Fibroblast of gingiva (primary cell): ENCODE measurements at regions not wholly inside any gene's neighbourhood (a gene's known extent, or its start where the extent isn't known, plus 50 kb on each side); places are given as distances from the start of the nearest gene placed in this dataset.

ENCODE experiments used
- DNase-seq: peaks from one replicate; pipeline ENCODE4 v3.0.0-alpha.2; 2011; ENCODE audit warnings: low read depth

DNA sequence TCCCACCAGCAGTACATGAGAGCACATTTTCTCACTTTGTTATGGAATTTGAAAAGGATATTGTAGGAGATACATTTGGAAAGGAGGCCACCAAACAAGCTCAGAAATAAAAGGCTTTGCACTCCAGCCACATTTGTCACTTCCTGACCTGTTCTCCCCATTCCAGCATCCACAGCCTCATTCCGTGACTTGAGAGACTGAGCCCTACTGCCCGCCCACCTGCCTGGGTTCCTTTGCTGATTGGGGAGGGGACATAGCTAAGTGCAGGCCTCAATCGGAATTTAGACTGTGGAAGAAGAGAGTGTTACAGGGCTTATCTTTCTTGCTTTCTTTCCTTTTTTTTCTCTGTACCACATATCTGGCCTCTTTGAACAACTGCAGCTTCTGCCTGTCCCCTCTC lies 735.4 kb upstream of the TMEM132C start:
- no peak for DNase-seq

DNA sequence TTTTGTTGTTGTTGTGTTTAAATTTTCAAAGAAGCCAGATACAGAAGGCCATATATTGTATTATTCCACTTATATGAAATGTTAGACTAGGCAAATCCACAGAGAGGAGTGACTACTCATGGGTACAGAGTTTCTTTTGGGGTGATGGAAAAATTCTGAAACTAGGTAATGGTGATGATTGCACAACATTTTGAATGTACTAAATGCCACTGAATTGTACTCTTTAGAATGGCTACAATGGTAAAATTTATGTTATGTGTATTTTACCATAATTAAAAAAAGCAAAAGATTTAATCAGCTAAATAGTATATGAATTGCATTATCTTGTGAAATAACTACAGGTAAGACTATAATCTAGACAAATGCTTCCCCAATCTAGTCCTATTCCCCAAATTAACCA lies 733.6 kb upstream of the TMEM132C start:
- no peak for DNase-seq

DNA sequence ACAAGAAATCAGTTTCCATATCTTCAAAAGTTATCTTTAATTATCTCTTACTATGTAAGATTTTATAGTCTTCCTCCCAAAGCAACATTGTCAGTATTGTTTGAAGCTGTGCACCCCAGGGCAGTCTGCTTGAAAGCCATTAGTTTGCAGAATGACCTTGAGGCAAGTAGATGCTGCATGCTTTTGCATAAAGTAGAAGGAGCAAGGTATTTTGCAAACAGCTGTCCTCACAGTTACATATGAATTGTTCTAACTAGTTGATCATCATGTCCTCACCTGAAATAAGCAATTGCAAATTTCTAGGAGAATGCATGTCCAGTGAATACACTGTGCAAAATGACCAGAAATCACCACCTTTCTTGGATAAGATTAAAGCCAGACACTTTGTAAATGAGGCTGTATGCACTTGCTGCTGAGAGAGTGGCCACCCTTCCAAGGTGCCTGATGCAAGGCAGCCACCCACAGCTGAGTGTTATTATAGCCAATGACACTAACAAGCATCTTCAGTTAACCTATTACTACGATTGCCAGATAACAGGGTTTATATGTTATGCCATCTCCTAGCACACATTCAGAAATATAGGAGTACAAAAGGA lies 730.0 kb upstream of the TMEM132C start:
- DNase-seq: no peak

DNA sequence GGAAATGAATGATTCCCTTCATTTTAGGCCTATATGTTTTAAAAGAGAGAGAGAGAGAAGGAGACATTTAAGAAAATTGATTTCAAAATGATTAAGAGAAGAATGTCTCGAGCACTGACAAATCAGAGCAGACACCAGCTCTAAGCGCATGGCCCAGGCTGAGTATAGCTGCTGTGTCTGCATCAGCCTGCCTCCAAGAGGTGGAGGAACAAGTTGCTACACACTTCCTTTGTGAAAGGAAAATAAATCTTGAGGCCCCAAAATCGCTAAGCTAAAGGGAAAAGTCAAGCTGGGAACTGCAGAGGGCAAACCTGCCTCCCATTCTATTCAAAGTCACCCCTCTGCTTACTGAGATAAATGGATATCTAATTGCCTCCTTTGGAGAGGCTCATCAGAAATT lies 728.7 kb upstream of the TMEM132C start:
- DNase-seq: no peak

DNA sequence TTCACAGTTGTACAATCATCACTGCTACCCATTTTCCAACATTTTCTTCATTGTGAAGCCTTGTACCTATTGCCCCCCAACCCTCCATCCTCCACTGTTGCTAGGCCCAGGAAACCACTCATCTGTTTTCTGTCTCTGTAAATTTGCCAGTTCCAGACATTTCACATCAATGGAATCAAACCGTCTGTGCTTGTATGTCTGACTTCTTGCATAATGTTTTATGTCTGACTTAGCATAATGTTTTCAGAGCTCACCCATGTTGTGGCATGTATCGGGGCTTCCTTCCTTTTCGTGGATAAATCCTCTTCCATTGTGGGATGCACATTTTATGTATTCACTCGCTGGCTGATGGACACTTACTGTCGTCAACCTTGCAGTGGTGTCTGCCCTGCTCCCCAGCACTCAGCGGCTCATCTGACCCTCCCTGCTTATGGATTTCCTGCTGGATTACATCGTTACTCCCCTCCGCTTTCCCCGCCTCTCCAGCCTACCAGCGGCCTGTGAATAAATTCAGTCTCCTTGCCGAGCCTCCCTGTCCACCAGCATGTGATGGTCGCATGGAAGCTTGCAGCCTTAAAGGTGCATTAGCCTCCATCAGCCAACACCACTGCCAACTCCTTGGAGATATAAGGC lies 727.6 kb upstream of the TMEM132C start:
- no peak for DNase-seq

DNA sequence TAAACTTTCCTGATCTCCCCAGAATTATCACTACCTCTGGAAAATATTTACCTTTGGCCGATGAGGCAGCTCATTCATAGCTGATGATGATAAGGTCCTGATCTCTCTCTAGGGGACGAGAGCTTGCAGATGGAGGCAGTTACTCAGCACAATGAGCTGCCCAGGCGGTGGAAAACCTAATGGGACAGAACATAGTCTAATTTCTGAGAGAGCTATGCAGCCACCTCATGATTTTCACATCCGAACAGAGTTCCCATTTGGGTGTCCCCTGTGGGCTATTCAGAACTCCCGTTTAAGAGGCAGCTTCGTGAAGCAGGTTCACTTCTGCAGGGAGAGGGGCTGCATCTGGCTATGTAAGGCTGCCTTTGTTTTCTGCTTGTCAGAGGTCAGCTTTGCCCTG lies 724.6 kb upstream of the TMEM132C start:
- DNase-seq: no peak

DNA sequence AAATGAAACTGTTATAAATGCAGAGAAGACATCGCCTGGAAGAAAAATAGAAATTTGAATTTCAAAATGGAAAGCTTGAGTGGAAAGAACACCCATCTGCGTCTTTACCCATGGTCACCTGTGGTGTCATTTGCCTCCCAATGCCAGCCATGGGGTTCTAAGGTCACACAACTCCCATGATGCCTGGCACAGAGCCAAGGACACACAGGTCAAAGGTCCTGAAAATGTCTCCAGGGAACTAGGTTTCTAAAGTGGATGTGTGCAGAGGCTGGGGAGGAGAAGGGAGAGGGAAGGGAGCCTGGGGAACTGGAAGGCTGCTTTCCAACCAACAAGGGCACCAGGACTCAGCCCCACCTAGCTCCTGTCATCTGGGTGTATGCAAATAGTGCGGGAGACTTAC lies 724.0 kb upstream of the TMEM132C start:
- no peak for DNase-seq

DNA sequence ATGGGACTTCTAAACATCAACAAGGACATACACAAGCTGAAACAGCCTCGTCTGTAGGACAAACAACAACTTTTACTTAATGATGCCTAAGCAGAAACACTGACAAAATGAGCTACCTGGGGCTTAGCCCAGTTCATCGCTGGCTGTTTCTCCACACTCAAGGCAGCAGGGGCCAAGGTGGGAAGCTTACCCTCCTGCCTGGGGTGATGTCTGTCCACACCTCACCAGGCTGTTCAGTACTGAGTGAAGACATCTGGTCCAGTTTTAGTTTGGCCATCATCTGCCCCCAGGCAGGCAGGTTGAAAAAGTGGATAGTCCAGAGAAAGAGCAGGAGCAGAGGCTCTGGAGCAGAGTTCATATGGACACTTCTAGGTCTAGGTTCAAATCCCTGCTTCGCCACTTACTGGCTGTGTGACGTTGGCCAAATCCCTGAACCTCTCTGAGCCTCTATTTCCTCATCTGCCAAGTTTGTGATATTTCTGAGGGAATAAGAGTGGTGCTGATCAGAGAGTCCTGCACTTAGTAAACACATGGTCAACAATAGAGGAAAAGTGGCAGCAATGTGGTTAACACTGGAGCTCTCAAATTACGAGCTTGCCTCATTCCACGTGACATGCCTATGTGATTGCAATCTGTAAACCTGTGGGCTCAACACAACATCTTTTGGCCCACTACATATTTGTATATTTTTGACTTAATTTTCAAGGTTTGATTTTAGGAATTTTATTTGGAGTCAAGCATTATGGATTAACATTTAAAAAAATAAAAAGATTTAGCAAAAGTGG lies 720.1 kb upstream of the TMEM132C start:
- DNase-seq: peak; percentile 43

DNA sequence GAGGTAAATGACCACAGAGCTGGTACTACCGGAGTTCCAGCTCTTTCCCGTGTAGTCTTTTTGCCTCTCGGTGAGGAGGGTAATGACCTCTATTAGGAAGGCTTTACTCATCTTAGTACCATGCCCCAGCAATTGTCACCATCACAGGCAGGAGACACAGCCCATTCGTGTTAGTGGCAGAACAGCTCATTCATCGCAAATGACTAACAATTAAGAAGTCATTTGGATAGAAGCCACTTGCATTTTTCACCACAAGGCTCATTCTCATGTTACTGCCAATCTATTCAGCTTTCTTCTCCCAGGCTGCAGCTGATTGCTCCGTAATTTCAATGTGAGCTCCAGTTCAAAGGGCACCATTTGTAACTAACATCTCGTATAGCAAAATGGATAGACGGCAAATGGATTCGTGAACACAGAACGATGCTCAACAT lies 718.8 kb upstream of the TMEM132C start:
- DNase-seq: peak; percentile 60

DNA sequence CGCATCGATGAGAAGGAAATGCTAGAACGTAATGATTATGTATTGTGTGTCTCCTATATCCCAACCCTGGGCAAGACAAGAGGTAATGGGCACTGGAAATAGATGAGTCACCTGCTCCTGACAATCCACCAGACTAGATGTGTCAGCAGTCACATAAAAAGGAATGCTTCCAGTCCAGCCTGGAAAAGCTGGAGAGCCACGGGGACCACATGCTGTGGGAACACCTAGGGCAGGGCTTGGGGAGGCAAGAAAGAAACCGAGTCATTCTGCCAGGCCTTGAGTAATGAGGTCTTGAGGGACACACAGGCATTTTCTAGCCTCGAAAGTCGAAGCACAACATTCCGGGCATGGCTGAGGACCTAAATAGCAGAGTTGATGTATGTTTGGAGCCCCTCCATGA lies 716.7 kb upstream of the TMEM132C start:
- no peak for DNase-seq

DNA sequence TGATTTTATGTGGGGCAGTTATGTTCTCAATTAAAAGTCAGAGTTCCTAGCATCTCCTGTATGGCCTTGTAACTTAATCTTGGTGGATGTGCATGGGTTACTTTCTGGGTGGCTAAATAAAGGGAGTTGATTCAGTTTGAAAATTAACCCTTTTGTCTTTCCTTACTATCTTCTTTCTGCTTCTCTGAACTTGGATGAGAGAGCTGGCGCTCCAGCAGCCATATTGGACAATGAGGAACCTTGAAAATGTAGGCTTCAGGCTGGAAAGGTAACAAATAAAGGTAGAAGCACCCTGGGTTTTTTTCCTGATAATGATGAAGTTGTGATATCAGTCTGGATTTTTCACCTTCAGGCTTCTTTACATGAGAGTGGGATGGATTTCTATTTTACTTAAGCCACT lies 714.1 kb upstream of the TMEM132C start:
- DNase-seq: no peak

DNA sequence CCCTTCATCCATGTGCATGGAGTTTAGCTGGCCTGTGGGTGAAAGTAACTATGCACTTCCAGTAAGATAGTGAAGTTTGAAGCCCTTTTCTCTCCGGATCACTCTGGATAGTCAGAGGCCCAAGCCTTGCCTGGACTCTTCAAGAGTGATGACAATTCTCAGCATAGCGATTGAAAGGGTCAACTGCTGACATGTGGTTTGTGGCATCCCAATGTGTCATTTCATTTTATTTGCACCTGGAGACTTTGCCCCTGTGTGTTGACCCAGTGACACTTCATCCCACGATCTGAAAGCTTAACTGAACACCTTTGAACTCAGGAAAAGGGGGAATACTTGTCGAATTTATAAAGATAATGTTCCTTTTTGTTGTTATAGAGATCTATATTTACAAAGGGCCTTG lies 711.9 kb upstream of the TMEM132C start:
- no peak for DNase-seq

DNA sequence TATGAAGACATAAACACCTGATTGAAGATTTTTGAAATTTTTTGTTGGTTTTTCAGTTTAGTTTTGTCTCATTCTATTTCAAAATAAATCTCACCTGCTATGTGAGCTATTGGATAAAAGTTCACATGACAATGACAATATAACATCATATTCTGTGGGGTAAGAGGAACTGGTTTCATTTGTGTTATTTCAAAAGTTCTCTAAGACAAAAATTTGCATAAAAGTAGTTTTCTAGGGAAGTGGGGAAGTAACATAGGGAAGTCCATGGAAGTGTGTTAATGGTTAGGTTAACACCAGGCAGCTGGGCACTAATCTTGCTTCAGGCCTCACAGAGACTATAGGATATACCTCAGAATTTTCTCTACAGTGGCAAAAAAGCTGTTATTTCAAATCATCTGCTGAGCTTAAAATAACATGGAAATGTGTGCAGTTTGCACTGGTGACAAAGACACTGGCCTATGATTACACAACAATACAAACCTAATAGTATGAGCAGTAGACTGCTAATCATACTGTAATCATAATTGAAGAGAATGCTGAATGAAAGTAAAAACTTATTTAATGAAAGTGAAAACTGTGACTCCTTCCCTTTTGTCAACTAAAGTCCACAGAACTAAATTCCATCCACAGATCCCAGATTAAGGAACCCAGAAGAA lies 710.6 kb upstream of the TMEM132C start:
- no peak for DNase-seq

DNA sequence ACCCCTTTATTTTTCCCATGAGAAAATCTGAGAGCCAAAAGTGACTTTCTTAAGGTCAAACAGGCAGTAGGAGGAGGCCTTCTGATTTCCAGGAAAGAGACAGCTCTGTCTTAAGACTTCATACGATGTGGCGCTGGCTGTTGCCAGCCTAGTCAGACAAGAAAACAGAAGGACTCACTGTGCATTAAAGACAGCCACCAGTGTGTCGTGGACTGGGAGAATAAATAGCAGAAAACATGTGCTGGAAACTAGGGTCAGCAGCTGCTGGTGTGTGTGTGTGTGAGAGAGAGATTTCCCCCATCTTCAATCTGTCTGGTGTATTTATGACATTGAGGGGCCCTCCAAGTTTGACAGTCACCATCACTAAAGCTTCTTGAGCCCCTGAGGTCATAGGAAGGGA lies 708.6 kb upstream of the TMEM132C start:
- DNase-seq: no peak

DNA sequence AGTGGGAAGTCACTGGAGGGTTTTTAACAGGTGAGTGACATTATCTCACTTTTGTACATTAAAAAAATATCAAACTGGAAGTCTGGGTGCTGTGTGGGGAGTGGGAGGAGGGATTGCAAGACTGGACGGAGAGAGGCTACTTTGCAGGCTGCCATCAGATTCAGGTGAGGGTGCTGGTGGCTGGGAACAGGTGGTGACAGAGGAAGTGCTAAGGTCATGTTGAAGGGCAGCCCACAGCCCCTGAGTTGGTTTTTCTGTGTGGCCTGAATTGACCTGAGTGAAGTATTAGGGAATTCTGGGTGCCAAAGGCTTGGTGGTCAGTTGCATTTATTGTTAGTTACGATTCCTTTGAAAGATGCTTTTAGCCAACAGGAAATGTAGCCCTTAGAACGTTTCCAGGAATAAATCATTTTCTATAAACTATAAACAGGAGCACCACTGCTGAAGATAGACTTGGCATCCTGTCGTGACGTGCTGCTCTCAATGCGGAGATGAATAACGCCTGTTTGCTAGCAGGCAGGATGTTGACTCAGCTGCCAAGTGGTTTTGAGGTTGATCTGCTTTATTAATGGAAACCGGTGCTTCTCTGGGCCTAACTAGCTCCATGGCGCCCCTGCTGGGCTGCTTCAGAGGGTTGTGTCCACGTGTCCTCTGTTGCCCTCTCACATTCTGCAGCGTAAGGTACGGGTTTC lies 707.5 kb upstream of the TMEM132C start:
- DNase-seq: peak; percentile 91

DNA sequence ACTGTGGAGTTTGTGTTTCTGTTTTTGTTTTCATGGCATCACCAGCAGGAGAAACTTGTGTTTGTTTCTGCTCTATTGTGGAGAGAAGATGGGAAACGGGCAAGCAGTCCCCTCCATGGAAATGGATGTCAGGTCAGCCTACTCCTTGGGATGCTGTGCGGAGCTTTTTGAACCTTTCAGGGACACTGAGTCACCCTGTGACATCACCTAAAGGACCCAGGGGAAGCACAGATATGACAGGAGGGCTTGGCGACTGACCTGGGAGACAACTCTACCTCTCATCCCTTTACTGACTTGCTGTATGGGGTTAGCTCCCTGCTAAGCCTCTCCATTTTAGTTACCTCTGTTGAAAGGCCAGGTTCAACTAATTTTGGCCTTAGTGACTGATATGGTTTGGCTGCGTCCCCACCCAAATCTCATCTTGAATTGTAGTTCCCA lies 706.9 kb upstream of the TMEM132C start:
- DNase-seq: no peak

DNA sequence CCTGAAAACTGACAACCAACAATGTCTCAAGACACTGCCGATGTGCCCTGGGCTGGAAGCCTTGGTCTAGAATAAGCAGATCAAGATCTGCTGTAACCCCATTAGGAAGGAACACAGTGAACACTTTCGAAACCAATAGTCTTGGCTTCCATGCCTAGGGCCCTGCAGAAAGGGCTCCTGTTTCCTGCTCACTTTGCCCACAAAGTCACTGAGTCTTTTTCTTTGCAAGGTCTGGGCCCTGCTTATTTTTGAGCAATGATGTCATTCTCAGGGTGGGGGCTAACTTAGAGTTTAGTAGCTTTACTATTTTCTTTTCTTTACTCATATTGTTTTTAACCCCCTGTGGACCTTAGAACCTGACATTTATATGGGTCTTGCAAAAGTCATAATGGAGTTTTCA lies 704.2 kb upstream of the TMEM132C start:
- DNase-seq: no peak

DNA sequence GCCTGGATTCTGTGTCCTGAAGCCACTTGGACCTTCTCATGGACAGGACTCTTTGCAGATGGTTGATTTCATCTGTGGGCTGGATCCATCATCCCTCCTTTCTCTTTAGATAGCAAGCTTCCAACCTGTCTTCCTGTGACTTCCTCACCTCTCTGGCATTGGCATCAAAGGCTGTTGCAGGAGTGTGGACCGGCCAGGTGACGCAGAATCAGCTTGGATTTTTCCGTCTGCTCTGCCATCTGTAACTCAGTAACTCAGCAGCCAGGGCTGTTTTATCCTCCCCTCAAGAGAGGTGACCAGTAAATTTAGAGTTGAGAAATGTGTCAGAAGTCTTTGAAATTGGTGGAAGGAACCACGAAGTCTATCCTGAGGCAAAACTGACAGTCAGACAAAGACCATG lies 701.7 kb upstream of the TMEM132C start:
- DNase-seq: no peak

DNA sequence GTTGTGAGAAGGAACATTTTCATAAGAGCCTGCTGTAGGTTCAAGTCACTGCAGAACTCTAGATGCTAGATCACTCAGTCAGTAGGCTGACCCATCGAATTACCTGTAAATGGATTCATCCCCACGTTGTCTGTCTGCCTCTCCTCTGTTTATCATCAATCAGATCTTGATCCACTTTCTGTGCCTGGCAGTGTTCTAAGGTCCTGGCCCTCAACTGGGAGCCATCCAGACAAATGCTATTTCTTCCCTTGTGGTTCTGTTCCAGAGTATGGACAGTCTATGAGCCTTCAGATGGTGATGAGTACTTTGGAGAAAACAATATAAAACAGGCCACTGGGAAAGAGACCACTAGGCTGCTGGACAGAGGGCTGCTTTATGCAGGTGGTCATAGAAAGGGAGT lies 699.4 kb upstream of the TMEM132C start:
- DNase-seq: no peak

DNA sequence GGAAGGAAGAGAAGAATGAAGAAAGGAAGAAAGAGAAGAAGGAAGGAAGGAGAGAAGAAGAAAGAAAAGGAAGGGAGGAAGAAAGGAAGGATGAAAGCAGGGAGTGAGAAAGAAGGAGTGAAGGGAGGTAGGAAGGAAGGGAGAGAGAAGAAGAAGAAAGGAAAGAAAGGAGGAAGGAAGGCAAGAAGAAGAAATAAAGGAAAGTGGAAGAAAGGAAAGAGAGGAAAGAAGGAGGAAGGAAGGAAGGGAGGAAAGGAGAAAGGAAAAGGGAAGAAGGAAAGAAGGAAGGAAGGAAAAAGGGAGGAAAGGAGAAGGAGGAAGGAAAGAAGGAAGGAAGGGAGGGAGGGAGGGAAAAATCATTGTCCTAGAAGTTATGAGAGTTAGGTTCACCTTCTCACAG lies 696.6 kb upstream of the TMEM132C start:
- no peak for DNase-seq

DNA sequence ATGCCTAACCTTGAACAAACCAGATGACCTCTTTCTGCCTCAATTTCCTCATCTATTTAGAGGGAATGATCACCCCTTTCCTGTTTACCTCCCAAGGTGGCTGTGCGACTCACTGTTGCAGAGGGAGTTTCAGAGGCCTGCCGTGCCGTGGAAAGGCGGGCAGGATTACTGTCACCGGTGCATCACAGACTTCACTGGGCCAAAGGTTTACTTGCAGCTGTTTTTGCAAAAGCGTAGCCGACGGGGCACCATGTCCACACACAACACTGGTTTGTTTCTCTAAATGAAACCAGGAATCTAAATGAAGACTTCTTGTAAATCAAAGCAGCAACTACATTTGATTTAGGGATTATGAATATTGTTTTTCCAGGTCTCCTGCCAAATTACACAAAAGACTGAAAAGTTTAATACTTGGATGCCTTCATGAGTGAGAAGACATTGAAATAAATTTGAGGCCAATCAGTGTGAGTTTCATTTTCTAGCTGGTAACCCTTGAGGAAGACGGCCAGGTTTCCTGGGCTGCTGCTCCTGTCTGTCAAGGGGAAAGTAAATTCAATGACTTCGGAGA lies 696.1 kb upstream of the TMEM132C start:
- peak; percentile 71 for DNase-seq

DNA sequence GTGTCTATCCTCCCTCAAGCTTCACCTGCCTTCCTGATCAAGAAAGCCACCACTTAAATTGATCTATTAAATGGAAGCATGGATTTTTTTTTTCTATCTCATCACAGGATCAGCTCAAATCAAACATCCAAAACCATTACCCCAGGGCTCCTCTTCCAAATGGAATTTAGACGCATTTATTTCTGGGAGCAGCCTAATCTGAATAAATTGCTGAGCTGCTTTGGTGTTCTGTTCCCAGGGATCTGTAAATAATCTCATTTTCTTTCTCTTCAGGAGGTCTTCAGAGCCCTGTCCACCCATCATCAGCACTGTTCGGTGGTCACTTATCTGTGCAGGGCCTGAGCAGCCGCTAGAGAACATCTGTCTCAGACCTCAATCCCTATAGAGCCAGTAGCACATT lies 695.4 kb upstream of the TMEM132C start:
- DNase-seq: no peak
